ENCODE measurements at regions not wholly inside any gene's neighbourhood (a gene's known extent, or its start where the extent isn't known, plus 50 kb on each side); places are given as distances from the start of the nearest gene placed in this dataset.

- TF ChIP-seq CTCF (IDR thresholded peaks at IDR 0.05; ENCODE audit: low read length) (no peak), EZH2 (optimal IDR thresholded peaks at IDR 0.05; ENCODE audit: low read depth, low read length) (no peak), EZH2phosphoT487 (IDR thresholded peaks at IDR 0.05; ENCODE audit: low read length) (no peak)
Observed at GRCh38 chr1:232422898-232423297, 207.0 kb downstream of the SIPA1L2 start.
